DOHH2 (cell line): ENCODE measurements at regions not wholly inside any gene's neighbourhood (a gene's known extent, or its start where the extent isn't known, plus 50 kb on each side); places are given as distances from the start of the nearest gene placed in this dataset.

ENCODE experiments used
- EZH2phosphoT487 ChIP-seq: fragments of 200-600 bp; sonication (generic); IDR thresholded peaks from 2 replicates; pipeline ENCODE4 v1.6.1; 2017; ENCODE audit warnings: borderline replicate concordance, mild to moderate bottlenecking, antibody characterized with exemption, low read length, moderate library complexity, mixed read lengths
- TF ChIP-seq, protein P1 (sequence below): fragments of 200-600 bp; sonication (generic); IDR thresholded peaks from one replicate; pipeline ENCODE4 v1.5.1; 2014; ENCODE audit warnings: antibody characterized with exemption, mild to moderate bottlenecking, low read depth, low read length; ENCODE audit not compliant: poor library complexity, severe bottlenecking

DNA sequence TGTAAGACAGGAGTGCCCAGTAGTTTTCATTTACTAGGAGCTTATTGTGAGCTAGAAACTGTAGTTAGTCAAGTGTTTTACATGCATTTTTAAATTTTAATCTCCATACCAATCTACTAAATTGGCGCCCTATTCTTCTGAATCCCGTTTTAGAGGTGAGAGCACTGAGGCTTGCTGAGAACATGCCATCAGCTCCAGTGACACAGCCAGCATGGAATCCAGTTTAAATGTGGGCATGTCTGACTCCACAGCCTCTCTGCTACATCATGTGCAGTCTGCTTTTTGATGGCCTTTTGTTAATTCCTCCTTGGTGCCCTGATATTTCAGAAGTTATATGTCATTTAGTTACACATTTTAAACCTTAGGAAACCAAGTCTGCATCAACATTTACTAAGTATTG is 325.4 kb downstream of the DLEU7 start:
- TF ChIP-seq, protein P1, sequence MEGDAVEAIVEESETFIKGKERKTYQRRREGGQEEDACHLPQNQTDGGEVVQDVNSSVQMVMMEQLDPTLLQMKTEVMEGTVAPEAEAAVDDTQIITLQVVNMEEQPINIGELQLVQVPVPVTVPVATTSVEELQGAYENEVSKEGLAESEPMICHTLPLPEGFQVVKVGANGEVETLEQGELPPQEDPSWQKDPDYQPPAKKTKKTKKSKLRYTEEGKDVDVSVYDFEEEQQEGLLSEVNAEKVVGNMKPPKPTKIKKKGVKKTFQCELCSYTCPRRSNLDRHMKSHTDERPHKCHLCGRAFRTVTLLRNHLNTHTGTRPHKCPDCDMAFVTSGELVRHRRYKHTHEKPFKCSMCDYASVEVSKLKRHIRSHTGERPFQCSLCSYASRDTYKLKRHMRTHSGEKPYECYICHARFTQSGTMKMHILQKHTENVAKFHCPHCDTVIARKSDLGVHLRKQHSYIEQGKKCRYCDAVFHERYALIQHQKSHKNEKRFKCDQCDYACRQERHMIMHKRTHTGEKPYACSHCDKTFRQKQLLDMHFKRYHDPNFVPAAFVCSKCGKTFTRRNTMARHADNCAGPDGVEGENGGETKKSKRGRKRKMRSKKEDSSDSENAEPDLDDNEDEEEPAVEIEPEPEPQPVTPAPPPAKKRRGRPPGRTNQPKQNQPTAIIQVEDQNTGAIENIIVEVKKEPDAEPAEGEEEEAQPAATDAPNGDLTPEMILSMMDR, result no peak
- no peak for TF ChIP-seq EZH2phosphoT487
